ENCODE measurements at regions not wholly inside any gene's neighbourhood (a gene's known extent, or its start where the extent isn't known, plus 50 kb on each side); places are given as distances from the start of the nearest gene placed in this dataset.
A peak's percentile ranks its signal among the peaks of the same experiment; 100 is the strongest.
"Not testable (repeated sequence)": the region's sequence is repeated elsewhere in the genome, so short reads cannot be mapped to it uniquely, and the experiment has no call there.

- no peak for DNase-seq (ENCODE audit: low read depth in 2 of 3, low spot score in 2 of 3)
Measured at GRCh38 chr10:61023053-61023452, 79.1 kb upstream of the RHOBTB1 start.

GRCh38 chr10:61021926-61022325 is 77.9 kb upstream of the RHOBTB1 start:
- DNase-seq (ENCODE audit: low read depth in 2 of 3, low spot score in 2 of 3), result no peak

DNA sequence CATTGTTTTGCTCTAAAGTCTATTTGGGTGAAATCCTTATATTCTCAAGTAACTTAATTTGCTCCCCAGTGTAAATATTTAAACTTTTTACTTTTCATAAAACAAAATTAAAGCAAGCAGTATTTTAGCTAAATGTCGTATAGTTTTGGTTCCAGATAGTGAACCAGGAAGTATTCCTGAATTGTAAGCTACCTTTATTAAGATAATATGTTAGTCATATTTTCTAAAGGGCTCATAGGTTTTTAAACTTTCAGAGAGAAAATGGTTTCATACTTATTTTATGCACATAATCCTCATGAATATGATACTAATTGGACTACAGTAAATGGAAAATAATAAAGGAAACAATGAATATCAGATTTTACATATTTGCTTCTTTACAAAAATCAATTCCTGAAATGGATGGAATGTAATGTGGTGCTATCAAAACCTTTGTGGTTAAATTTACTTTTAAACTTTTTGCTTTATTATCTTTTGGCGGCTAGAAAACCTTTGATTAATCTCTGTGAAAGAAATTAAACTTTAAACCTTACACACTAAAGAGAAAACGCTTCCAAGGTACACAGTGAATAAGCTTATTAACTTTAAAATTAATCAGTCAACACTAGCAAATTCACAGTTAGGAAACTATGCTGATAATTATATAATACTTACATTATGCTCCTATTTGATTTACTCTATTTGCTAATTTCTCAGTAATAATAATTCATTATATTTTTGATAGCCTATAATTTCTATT is 76.6 kb upstream of the RHOBTB1 start:
- DNase-seq (ENCODE audit: low read depth in 2 of 3, low spot score in 2 of 3), result no peak

DNA sequence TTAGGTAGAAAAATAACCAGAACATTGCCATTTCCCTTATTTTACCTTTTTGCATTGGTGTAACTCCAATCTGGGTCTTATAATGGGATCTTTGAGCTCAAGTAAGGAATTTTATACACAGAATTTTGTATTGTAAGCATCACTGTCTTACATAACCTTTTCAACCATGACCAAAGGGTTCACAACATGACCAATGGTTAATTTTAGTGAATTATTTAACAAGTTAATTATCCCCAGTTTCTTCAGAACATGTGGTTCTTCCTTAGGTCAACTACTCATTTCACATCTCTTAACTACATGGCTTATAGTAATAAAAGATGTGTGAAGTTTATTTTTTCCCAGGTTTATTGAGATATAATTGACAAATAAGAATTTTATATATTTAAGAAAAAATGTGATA is 74.2 kb upstream of the RHOBTB1 start:
- DNase-seq (ENCODE audit: low read depth in 2 of 3, low spot score in 2 of 3), result no peak

DNA sequence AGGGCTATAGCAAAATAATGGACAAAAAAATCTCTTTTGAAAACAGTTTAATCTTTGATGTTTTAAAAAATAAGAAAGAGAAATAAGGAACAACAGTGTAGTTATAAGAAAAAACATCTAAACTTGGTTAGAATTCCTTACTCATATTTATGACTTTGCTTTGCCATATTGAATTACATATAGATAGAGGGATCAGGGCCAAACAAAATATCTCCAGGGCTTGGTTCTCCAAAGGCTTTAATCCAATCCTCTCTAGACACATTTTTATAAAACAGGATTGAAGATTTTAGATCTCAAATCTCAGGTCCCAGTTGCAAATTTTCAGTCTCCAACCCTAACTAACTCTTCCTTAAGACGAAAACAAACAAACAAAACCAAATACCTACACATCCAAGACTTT is 72.6 kb upstream of the RHOBTB1 start:
- no peak for DNase-seq (ENCODE audit: low read depth in 2 of 3, low spot score in 2 of 3)

GRCh38 chr10:61016007-61016406 is 72.0 kb upstream of the RHOBTB1 start:
- DNase-seq (ENCODE audit: low read depth in 2 of 3, low spot score in 2 of 3), result no peak

DNA sequence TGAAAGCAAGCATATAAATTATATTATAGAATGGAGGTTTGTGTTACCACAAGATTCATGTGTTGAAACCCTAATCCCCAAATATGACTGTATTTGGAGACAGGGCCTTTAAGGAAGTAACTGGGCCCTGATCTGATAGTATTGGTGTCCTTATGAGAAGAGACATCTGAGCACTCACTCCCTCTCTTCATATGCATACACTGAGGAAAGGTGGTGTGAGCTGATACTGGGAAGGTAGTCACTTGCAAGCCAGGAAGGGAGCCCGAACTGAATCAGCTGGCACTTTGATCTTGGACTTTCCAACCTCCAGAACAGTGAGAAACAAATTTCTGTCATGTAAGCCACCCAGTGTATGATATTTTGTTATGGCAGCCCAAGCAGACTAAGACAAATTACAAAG is 66.9 kb upstream of the RHOBTB1 start:
- DNase-seq (ENCODE audit: low read depth in 2 of 3, low spot score in 2 of 3), result no peak

DNA sequence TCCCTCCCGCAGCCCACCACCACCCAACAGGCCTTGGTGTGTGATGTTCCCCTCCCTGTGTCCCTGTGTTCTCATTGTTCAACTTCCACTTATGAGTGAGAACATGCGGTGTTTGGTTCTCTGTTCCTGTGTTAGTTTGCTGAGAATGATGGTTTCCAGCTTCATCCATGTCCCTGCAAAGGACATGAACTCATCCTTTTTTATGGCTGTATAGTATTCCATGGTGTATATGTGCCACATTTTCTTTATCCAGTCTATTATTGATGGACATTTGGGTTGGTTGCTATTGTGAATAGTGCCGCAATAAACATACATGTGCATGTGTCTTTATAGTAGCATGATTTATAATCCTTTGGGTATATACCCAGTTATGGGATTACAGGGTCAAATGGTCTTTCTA is 59.1 kb upstream of the RHOBTB1 start:
- DNase-seq (ENCODE audit: low read depth in 2 of 3, low spot score in 2 of 3), result not testable (repeated sequence)

DNA sequence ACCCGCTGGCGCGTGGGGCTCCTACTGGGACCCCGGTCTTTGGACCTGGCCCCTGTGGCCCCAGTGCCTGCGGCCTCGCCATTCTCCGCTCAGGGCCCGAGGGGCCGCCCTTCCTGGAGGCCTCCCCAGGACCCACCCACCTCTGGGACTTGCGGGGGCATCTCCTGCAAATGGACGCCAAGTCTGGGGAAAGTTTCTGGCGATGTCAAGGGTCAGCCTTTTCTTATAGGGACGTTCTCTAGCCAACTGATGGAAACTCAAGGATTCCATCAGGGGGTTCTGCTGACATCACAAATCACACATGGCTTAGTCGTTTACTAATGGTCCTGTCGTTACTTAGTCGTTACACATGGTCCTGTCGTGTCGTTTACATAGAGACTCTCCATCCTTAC is 57.7 kb upstream of the RHOBTB1 start:
- no peak for DNase-seq (ENCODE audit: low read depth in 2 of 3, low spot score in 2 of 3)

GRCh38 chr10:61000769-61001730 is 57.1 kb upstream of the RHOBTB1 start:
- DNase-seq (ENCODE audit: low read depth in 2 of 3, low spot score in 2 of 3), result peak in 2 of 3 donors; percentile 15 to 38

GRCh38 chr10:60998932-60999331 is 54.9 kb upstream of the RHOBTB1 start:
- DNase-seq (ENCODE audit: low read depth in 2 of 3, low spot score in 2 of 3), result no peak

DNA sequence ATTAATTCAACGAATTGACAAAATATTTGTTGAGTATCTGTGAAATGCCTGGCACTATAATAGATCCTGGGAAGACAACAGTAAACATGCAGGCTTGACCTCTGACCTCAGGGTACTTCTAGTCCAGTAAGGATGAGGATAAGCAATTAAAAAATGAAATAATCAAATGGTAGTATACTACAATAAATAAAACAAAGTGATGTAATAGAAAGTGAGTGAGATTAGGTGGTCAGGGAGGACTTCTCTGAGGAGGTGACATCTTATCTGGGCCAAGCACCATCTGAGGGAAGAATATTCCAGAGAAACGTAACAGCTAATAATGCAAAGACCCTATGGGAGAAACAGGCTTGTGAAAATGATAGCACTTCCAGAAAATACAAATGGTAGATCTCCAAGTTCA is 50.1 kb upstream of the RHOBTB1 start:
- DNase-seq (ENCODE audit: low read depth in 2 of 3, low spot score in 2 of 3), result no peak

All from hematopoietic multipotent progenitor cell (in vitro differentiated cells).